Tibial nerve (tissue), 4 donors: ENCODE measurements at regions not wholly inside any gene's neighbourhood (a gene's known extent, or its start where the extent isn't known, plus 50 kb on each side); places are given as distances from the start of the nearest gene placed in this dataset.
"Not testable (repeated sequence)": the region's sequence is repeated elsewhere in the genome, so short reads cannot be mapped to it uniquely, and the experiment has no call there.

Source experiments
- DNase-seq, 2 donors: peaks; one replicate each; pipeline ENCODE4 v3.0.0-alpha.2; 2019; ENCODE audit warnings: low spot score in 2 of 2
- H3K27ac ChIP-seq, 4 donors: fragments of 200-600 bp; sonication (generic) in 3 of 4; one replicate each; pipeline ENCODE4 v1.5.1; 2017 to 2019; ENCODE audit warnings: mild to moderate bottlenecking in 1 of 4
- H3K27me3 ChIP-seq, 2 donors: fragments of 200-600 bp; sonication (generic) in 1 of 2; one replicate each; pipeline versions ENCODE4 v1.5.1 to v1.6.0; 2017 to 2019
- H3K36me3 ChIP-seq, 3 donors: fragments of 200-600 bp; sonication (generic); one replicate each; pipeline ENCODE4 v1.5.1; 2018 to 2019
- H3K4me1 ChIP-seq, 4 donors: fragments of 200-600 bp; sonication (generic) in 3 of 4; one replicate each; pipeline ENCODE4 v1.5.1; 2017 to 2019
- H3K4me3 ChIP-seq, 4 donors: fragments of 200-600 bp; sonication (generic) in 3 of 4; one replicate each; pipeline ENCODE4 v1.5.1; 2017 to 2019; ENCODE audit warnings: mild to moderate bottlenecking in 1 of 4, moderate library complexity in 1 of 4
- H3K9me3 ChIP-seq, 4 donors: fragments of 200-600 bp; sonication (generic) in 3 of 4; one replicate each; pipeline ENCODE4 v1.5.1; 2017 to 2019
- EP300 ChIP-seq, 2 donors: sonication (generic); formaldehyde crosslinking; IDR thresholded peaks; one replicate each; pipeline ENCODE4 v1.6.1; 2017; ENCODE audit warnings: antibody characterized with exemption in 2 of 2, mild to moderate bottlenecking in 1 of 2
- POLR2A ChIP-seq, 2 donors: fragments of 450-650 bp; IDR thresholded peaks; one replicate each; pipeline ENCODE4 v1.6.1; 2017; ENCODE audit warnings: antibody characterized with exemption in 2 of 2, mild to moderate bottlenecking in 2 of 2, moderate library complexity in 2 of 2
- WGBS, 2 donors: methylation state at CpG; one replicate each; pipeline ENCODE4 v1.1.5; 2018; 5-methylcytosine and 5-hydroxymethylcytosine counted together
- TF ChIP-seq, protein P1 (sequence below), 5 experiments: fragments of 200-600 bp in 3 of 5; fragments of 450-650 bp in 2 of 5; sonication (generic) in 3 of 5; IDR thresholded peaks; one replicate each; pipeline ENCODE4 v1.5.1; 2016 to 2019; ENCODE audit warnings: antibody characterized with exemption in 5 of 5, mild to moderate bottlenecking in 3 of 5, moderate library complexity in 2 of 5

DNA sequence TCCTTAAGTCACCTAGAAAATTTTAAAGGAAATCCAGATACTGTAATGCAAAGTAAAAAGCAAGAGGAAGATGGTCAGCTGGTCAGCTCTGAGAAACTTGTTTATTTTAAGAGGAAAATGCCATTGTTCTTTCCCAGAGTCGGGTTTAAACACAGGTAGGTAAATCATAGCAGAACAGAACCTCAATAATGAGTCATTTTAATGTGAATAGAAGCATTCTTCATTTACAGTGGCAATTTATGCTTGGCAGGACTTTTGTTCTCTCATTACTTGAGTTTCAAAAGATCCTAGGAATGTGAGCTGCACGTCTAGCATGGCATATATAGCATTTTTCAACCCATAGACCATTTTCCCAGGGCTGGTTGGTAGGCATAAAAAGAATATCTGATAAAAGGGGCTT is 132.3 kb downstream of the LIG4 start:
- DNase-seq, result no peak
- Histone ChIP-seq H3K27ac (no peak overlapping the region), H3K4me3 (no peak overlapping the region), H3K4me1 (no peaks in the 10 kb centered on the region), H3K27me3 (no peaks in the 10 kb centered on the region), H3K36me3 (no peaks in the 10 kb centered on the region), H3K9me3 (peaks cover 0 to 3% (median 0%) of the 10 kb centered on the region in 4 donors)
- WGBS, 2 donors, result 10% methylated on average over 2 of the region's 2 CpGs
- TF ChIP-seq, protein P1, sequence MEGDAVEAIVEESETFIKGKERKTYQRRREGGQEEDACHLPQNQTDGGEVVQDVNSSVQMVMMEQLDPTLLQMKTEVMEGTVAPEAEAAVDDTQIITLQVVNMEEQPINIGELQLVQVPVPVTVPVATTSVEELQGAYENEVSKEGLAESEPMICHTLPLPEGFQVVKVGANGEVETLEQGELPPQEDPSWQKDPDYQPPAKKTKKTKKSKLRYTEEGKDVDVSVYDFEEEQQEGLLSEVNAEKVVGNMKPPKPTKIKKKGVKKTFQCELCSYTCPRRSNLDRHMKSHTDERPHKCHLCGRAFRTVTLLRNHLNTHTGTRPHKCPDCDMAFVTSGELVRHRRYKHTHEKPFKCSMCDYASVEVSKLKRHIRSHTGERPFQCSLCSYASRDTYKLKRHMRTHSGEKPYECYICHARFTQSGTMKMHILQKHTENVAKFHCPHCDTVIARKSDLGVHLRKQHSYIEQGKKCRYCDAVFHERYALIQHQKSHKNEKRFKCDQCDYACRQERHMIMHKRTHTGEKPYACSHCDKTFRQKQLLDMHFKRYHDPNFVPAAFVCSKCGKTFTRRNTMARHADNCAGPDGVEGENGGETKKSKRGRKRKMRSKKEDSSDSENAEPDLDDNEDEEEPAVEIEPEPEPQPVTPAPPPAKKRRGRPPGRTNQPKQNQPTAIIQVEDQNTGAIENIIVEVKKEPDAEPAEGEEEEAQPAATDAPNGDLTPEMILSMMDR (IDR thresholded peaks at IDR 0.05), result no peak
- TF ChIP-seq POLR2A (IDR thresholded peaks at IDR 0.05) (no peak), EP300 (IDR thresholded peaks at IDR 0.05) (no peak)

GRCh38 chr13:108082481-108082880 is 132.9 kb downstream of the LIG4 start:
- no peak for DNase-seq
- Histone ChIP-seq H3K27ac (no peak overlapping the region), H3K9me3 (peaks cover 0 to 3% (median 0%) of the 10 kb centered on the region in 4 donors), H3K4me3 (no peak overlapping the region), H3K4me1 (no peaks in the 10 kb centered on the region), H3K27me3 (no peaks in the 10 kb centered on the region), H3K36me3 (no peaks in the 10 kb centered on the region)
- TF ChIP-seq POLR2A (IDR thresholded peaks at IDR 0.05), result no peak
- TF ChIP-seq EP300 (IDR thresholded peaks at IDR 0.05), result no peak
- TF ChIP-seq, protein P1 (IDR thresholded peaks at IDR 0.05), result no peak
- 63 to 70% methylated on average over 4 of the region's 4 CpGs for WGBS, 2 donors

DNA sequence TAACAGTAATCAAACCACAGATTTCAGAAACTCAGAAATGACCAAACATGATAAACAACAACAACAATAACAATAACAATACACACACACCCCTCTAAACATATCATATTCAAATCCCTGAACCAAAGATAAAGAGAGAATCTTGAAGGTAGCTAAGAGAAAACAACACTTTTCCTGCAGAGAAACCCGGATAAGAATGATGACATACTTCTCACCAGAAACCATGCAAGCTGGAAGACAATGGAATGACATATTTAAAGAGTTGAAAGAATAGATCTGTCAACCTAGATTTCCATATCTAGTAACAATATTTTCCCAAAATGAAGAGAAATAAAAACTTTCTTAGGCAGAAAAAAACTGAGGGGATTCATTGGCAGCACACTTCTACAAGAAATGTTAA is 138.1 kb downstream of the LIG4 start:
- 90 to 97% methylated on average over 1 of the region's 1 CpG for WGBS, 2 donors
- Histone ChIP-seq H3K27ac (no peak overlapping the region), H3K9me3 (peaks cover 0 to 16% (median 2%) of the 10 kb centered on the region in 4 donors), H3K27me3 (no peaks in the 10 kb centered on the region), H3K4me1 (no peaks in the 10 kb centered on the region), H3K4me3 (no peak overlapping the region), H3K36me3 (no peaks in the 10 kb centered on the region)
- TF ChIP-seq, protein P1 (IDR thresholded peaks at IDR 0.05), result no peak
- TF ChIP-seq EP300 (IDR thresholded peaks at IDR 0.05) (no peak), POLR2A (IDR thresholded peaks at IDR 0.05) (no peak)
- no peak for DNase-seq

GRCh38 chr13:108074429-108074828 is 140.9 kb downstream of the LIG4 start:
- 68 to 69% methylated on average over 5 of the region's 5 CpGs for WGBS, 2 donors
- not testable (repeated sequence) for DNase-seq, H3K4me3 ChIP-seq

DNA sequence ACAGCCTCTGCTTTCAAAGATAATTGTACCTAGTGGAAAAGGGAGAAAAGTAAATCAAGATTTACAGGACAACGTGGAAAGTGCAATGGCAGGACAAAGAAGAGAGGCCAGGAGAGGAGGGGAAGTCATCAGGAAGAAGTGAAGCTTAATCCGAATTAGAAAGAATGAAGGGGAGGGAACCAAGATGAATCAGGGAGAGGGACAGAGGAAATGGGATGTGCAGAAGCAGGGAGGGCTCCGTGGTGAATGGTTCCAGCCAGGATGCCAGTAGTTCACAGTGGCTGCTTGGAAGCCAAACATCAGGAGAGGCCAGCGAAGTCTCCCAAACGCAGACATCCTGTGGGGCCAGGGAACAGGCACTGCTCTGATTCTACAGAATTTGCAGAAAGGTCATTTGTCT is 144.4 kb downstream of the LIG4 start:
- TF ChIP-seq POLR2A (IDR thresholded peaks at IDR 0.05) (no peak), EP300 (IDR thresholded peaks at IDR 0.05) (no peak)
- TF ChIP-seq, protein P1 (IDR thresholded peaks at IDR 0.05), result no peak
- 31 to 35% methylated on average over 5 of the region's 5 CpGs for WGBS, 2 donors

More at GRCh38 chr13:108074429-108074828, 140.9 kb downstream of the LIG4 start:
- not testable (repeated sequence) for H3K27ac ChIP-seq, H3K4me1 ChIP-seq, H3K36me3 ChIP-seq, H3K27me3 ChIP-seq
- peaks cover 0 to 16% (median 2%) of the 10 kb centered on the region in 4 donors for H3K9me3 ChIP-seq

GRCh38 chr13:108070491-108070890 is 144.8 kb downstream of the LIG4 start:
- no peak for TF ChIP-seq EP300 (IDR thresholded peaks at IDR 0.05)
- Histone ChIP-seq H3K36me3 (no peaks in the 10 kb centered on the region), H3K9me3 (peaks cover 0 to 12% (median 0%) of the 10 kb centered on the region in 4 donors), H3K27ac (no peak overlapping the region), H3K27me3 (no peaks in the 10 kb centered on the region), H3K4me1 (no peaks in the 10 kb centered on the region), H3K4me3 (no peak overlapping the region)
- WGBS, 2 donors, result 74 to 82% methylated on average over 4 of the region's 4 CpGs
- DNase-seq, result no peak

More for the DNA sequence above, 144.4 kb downstream of the LIG4 start:
- H3K4me3 ChIP-seq, result no peak overlapping the region
- DNase-seq, result no peak
- no peaks in the 10 kb centered on the region for H3K27me3 ChIP-seq
- H3K9me3 ChIP-seq, result peaks cover 0 to 15% (median 0%) of the 10 kb centered on the region in 4 donors
- H3K4me1 ChIP-seq, result no peaks in the 10 kb centered on the region
- no peaks in the 10 kb centered on the region for H3K36me3 ChIP-seq
- no peak overlapping the region for H3K27ac ChIP-seq
